HG03439 (cell line): ENCODE measurements at regions not wholly inside any gene's neighbourhood (a gene's known extent, or its start where the extent isn't known, plus 50 kb on each side); places are given as distances from the start of the nearest gene placed in this dataset.

Source experiments
- ATAC-seq: cut with Tn5 transposase; IDR thresholded peaks from one replicate; pipeline ENCODE4 v1.9.1; 2021; ENCODE audit warnings: mild to moderate bottlenecking, moderate library complexity; ENCODE audit not compliant: unreplicated experiment

DNA sequence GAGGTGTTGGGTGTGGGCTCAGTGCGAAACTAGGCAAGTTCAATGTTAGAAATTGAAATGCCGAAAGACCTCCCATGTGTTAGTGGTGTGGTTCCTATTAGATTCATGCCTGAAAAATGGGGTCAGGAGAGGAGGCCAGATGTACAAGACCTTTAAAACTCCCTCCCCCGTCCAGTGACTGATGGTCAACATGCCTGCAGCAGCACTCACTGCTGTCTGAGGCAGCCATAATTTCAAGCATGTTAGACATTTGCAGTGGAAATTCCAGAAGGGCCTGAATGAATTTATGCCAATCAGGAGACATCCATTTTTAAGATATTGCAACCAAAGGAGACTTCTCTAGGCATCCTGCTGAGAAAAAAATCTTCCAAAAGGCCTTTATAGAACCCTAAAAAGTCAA is 426.9 kb upstream of the NBEA start:
- no peak for ATAC-seq

DNA sequence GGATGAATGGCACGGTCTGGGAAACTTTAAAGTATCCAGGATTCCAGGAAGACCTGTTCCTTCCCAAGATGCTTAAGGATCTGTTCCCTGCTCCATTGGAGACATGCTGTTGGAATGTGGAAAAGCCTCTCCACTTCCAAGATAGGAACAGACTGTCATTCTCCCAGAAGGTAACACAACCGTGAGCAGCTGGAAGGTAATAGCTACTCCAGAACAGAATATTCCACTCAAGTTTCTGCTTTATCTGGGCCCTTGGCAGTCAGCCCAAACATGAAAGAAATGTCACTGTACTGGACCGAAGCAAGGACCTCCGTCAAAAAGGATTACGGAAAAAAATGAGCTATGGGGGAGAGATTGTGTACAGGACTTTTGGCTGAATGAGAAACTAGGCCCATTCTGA is 420.9 kb upstream of the NBEA start:
- no peak for ATAC-seq

DNA sequence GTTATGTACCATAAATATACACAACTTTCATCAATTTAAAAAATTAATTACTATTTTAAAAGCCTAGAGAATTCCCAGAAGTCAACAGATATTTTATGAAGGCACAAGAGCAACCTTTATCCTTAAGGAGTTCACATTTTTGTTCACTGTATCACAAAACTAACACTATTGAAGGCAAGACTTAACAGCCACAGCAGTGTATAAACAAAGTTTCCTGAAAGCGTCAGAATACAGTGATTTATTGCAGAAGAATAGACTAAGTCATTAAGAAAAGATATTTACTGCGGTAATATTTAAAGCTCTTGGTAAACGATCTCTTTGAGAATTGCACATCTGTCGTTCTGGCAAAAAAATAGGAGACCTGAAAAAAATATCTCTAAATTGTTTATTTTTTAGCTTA is 419.3 kb upstream of the NBEA start:
- ATAC-seq, result no peak

DNA sequence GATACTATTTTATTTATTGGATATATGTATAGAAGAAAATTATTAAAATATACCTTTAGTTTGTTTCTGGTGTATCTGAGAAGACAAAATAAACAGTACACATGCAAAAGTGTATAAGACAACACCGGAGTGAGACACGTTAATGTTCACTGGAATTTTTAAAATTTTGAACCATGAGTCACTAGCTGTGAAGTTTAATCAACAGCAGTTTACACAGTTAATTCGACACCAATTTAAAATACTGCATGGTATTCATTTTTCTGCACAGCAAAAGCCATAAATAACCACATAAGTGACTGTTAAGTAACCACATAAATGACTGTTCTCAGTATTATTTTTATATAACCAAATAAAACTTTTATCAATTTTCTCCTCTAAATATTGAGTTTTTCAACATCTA is 418.7 kb upstream of the NBEA start:
- no peak for ATAC-seq

- no peak for ATAC-seq
Measured at GRCh38 chr13:34533941-34534340, 408.1 kb upstream of the NBEA start.

- no peak for ATAC-seq
Measured at GRCh38 chr13:34542321-34542720, 399.7 kb upstream of the NBEA start.

DNA sequence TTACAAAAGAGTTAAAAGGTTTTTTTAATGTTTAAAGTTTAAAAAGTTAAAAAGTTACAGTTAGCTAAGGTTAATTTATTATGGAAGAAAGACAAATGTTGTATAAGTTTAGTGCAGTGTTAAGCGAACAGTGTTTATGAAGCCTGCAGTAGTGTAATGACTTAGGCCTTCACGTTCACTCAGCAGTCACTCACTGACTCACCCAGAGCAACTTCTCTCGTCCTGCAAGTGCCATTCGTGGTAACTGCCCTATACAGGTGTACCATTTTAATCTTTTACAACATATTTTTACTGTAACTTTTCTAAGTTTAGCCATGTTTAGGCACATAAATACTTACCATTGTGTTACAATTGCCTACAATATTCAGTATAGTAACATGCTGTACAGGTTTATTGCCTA is 398.2 kb upstream of the NBEA start:
- no peak for ATAC-seq

- no peak for ATAC-seq
Measured at GRCh38 chr13:34545461-34545860, 396.6 kb upstream of the NBEA start.

- ATAC-seq, result no peak
Measured at GRCh38 chr13:34546344-34547250, 395.5 kb upstream of the NBEA start.

DNA sequence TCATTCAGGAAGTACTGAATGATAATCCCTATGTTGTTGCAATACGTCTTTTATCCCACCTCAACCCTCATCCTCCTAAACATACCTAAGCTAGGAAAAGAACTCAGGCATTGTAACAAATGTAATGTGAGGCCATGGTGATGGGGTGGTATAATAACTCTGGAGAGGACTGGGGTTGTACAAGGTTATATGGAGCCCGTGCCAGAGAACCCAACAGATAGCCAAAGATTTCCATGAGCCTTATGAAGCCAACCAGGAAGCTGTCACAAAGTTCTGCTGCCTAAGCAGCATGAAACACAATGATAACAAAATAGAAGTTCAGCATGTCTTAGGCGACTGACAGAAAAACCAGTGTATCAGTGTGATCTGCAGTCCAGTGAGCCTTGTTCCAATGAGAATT is 394.1 kb upstream of the NBEA start:
- ATAC-seq, result no peak

DNA sequence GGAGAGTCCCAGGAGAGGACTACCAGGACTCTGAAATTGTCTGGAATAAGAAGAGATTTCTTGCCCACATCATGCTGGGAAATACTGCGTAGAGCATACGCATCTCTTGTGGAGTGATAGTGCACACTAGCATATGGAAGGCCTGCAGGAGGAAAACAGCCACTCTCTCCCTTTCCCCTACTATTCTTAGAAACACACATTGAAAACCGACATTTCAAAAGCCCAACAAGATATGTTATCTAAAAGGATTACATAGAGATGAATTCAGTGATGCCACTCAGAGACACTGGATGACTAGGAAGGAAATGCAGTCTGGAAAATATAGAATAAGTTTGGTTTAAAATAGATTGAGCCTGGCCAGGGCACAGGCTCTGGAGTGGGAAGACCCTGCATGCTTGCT is 388.7 kb upstream of the NBEA start:
- ATAC-seq, result no peak

DNA sequence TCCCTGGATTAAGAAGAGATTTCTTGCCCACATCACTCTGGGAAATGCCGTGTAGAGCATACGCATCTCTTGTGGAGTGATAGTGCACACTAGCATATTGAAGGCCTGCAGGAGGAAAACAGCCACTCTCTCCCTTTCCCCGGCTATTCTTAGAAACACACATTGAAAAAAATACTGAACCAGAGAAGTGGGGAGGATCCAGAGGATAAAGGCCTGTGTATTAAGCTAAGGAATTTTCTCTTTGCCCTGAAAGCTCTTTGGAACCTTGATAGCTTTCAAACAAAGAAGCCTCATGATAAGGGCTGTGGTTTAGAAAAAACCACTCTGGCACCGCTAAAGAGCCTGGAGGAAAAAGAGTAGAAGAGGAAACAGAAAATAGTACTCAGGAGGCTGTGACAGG is 386.1 kb upstream of the NBEA start:
- ATAC-seq, result no peak

GRCh38 chr13:34561033-34561432 is 381.0 kb upstream of the NBEA start:
- no peak for ATAC-seq

GRCh38 chr13:34567597-34567996 is 374.5 kb upstream of the NBEA start:
- no peak for ATAC-seq

- ATAC-seq, result no peak
Measured at GRCh38 chr13:34570698-34571353, 371.2 kb upstream of the NBEA start.

DNA sequence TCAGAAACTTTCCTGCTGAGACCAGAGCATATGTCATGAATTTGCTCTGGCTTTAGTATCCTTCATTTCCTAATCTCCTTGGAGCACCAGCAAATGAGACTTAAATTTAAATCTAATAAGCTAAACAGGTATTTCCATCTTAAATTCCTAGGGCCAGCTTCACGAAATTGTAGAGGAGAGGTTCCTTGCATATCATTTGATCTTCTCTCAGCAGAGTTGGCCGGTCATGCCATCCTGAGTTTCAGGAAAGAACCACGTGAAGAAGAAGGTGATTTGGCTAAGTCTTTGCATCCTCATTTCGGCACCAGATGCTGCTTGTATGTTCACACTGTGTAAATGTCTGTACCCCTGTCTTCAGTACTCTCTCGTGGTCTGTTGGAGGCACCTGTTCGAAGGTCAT is 370.4 kb upstream of the NBEA start:
- ATAC-seq, result no peak

DNA sequence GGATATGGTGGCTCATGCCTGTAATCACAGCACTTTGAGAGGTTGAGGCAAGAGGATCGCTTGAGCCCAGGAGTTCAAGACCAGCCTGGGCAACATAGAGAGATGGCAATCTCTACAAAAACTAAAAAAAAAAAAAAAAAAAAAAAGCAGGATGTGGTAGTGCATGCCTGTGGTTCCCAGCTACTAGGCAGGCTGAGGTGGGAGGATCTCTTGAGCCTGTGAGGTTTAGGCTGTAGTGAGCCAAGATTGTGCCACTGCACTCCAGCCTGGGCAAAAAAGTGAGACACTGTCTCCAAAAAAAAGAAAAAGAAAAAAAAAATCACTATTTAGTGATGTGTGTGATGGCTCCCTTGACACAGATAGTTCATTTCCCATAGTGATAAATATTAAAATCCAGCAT is 365.0 kb upstream of the NBEA start:
- ATAC-seq, result no peak

DNA sequence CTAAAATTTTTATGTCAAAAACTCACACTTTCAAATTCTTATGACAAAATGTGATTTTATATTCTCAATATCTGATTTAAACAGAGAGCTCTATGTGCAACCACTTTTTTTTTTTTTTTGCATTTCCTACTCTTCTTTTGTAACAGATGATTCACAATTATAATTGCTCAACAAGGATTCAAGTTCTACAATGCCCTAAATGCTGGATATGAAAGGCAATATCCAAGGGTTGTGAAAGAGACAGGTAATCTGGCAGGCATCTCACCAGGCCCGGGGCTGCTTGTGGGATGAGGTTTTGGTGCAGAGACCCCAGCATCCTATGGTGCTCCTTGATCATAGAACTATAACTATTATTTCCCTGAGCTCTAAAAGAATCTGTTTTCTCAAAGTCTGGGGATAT is 363.6 kb upstream of the NBEA start:
- ATAC-seq, result no peak

DNA sequence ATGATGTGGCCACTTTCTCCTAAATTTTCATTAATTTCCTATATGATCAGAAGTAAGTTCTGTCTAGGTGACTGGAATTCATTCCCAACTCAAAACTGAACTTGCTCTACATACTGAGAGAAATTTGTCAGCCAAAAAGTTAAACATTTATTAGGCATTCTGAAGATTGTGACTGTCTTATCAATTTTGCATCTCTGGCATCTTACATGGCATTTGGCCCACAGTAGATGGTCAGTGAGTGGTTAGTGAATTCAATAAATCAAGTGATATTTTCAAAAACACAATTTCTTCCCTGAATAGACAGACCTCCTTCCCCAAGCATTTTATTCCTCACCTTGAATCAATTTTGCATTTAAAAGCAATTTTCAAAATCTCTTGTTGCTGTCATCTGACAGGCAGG is 363.2 kb upstream of the NBEA start:
- no peak for ATAC-seq

DNA sequence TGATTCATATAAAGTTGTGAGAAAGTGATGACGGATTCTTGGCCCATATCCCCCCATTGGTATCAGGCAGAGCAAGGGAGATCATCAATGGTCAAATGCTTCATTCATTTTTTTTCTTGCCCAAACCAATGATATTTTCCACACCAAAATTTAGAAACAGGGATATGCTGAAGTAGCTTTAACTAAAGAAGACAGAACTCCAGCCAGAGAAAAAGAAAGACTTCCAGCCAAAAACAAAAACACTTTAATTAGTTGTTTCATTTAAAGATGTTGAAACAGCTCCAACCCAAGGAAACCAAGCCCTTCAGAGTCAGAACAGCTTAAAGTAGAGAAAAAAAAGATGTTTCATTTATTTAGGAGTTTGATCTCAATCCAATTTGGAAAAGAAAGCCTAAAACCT is 358.9 kb upstream of the NBEA start:
- no peak for ATAC-seq

DNA sequence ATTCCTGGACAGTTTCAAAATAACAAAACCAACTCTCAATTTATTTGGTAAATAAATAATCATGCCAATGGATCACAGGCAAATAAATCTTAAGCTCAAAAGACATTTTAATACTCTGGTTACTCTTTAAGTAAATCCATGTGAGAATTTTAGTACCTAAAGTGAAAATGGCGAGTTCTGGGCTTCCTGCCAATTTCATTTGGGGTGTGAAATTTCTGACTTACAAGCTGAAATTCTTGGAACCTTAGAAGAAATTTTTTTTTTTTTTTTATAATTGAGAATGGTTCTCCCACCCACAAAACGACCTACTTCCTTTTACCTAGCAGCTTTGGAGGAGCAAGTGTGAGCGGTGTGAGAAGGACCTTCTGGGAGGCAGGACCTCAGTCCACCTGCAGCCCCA is 354.5 kb upstream of the NBEA start:
- ATAC-seq, result no peak

GRCh38 chr13:34588362-34588761 is 353.7 kb upstream of the NBEA start:
- ATAC-seq, result no peak

GRCh38 chr13:34589581-34589980 is 352.5 kb upstream of the NBEA start:
- ATAC-seq, result no peak
